Natural killer cell (primary cell): ENCODE measurements at regions not wholly inside any gene's neighbourhood (a gene's known extent, or its start where the extent isn't known, plus 50 kb on each side); places are given as distances from the start of the nearest gene placed in this dataset.

Source experiments
- ATAC-seq, 3 donors: fragments of 150-1000 bp in 2 of 3; fragments of 200-7000 bp in 1 of 3; cut with Tn5 transposase; 1 replicate in 1 of 3; 2 replicates in 2 of 3; pipeline ENCODE4 v1.10.0; 2021; ENCODE audit warnings: mild to moderate bottlenecking in 2 of 3, moderate library complexity in 2 of 3
- DNase-seq, 2 donors: peaks; one replicate each; pipeline versions ENCODE4 v3.0.0 to v3.0.0-alpha.2; 2013 to 2021; ENCODE audit warnings: mixed read lengths in 1 of 2
- H3K27ac ChIP-seq: one replicate; pipeline ENCODE4 v1.5.1; 2013; ENCODE audit warnings: mild to moderate bottlenecking, low read length
- H3K27me3 ChIP-seq: one replicate; pipeline ENCODE4 v1.6.1; 2013; ENCODE audit warnings: low read length; ENCODE audit not compliant: control insufficient read depth, insufficient read depth
- H3K36me3 ChIP-seq: one replicate; pipeline ENCODE4 v1.6.1; 2013; ENCODE audit warnings: low read length; ENCODE audit not compliant: control insufficient read depth, insufficient read depth
- H3K4me1 ChIP-seq: one replicate; pipeline ENCODE4 v1.6.1; 2013; ENCODE audit warnings: low read length; ENCODE audit not compliant: control insufficient read depth, insufficient read depth
- H3K4me3 ChIP-seq: one replicate; pipeline ENCODE4 v1.5.1; 2013; ENCODE audit warnings: low read length
- H3K9me3 ChIP-seq: one replicate; pipeline ENCODE4 v1.6.1; 2013; ENCODE audit warnings: low read length; ENCODE audit not compliant: control insufficient read depth, insufficient read depth
- H3K27ac Mint-ChIP-seq, 2 donors: one replicate each; pipeline ENCODE4 v1.8.0; 2022; ENCODE audit warnings: mild to moderate bottlenecking in 2 of 2, mixed read lengths in 2 of 2, moderate library complexity in 1 of 2
- H3K27me3 Mint-ChIP-seq, 2 donors: one replicate each; pipeline ENCODE4 v1.8.0; 2022; ENCODE audit warnings: low read depth in 2 of 2, mixed read lengths in 2 of 2
- H3K36me3 Mint-ChIP-seq: one replicate; pipeline ENCODE4 v1.8.0; 2022; ENCODE audit warnings: mixed read lengths
- H3K4me1 Mint-ChIP-seq, 2 donors: one replicate each; pipeline ENCODE4 v1.8.0; 2022; ENCODE audit warnings: mixed read lengths in 2 of 2
- H3K4me3 Mint-ChIP-seq: one replicate; pipeline ENCODE4 v1.8.0; 2022; ENCODE audit warnings: mild to moderate bottlenecking, moderate library complexity, mixed read lengths
- H3K9me3 Mint-ChIP-seq, 2 donors: one replicate each; pipeline ENCODE4 v1.8.0; 2022; ENCODE audit warnings: mixed read lengths in 2 of 2
- WGBS: methylation state at CpG from one replicate; pipeline ENCODE4 v1.1.7; 2013; ENCODE audit warnings: missing lambda C conversion rate; ENCODE audit not compliant: insufficient coverage; 5-methylcytosine and 5-hydroxymethylcytosine counted together
- intact Hi-C: fragments of 100-400 bp; cut with micrococcal nuclease; formaldehyde crosslinking; loops from one replicate; pipeline ENCODE4 v1.14.2; 2022
- TF ChIP-seq, protein P1 (sequence below): fragments of 200-600 bp; IDR thresholded peaks from one replicate; pipeline ENCODE4 v1.8.0; 2022; ENCODE audit warnings: antibody characterized with exemption

DNA sequence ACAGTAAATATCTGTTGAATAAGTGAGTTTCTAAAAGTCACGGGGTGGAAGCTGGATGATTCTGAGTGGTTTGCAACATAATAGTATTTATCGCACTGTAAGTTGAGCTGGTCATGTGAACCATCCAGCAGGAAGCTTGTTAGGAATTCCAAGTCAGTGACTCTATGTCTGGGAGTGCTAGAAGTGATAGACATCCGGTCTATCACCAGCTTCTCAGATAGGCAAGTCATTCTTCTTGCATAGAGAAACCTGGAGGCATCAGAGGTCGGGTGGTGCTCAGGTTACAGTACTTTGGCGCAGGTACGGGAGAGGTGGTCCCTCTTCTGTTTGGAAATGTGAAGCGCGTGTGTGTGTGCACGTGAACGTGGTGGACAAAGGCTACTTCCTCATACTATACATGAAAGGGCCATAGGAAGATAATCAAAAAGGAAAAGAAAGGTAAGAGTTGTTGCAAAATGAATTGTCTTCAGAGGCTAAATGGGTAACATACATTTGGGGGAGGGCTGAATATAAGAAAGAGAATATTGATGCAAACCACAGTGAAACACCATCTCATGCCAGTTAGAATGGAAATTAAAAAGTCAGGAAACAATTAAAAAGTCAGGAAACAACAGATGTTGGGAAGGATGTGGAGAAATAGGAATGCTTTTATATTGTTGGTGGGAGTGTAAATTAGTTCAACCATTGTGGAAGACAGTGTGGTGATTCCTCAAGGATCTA is 299.3 kb upstream of the ZFP64 start:
- ATAC-seq: no peak
- Mint-ChIP-seq H3K27me3 (peaks cover 25 to 37% of the 10 kb centered on the region in 2 donors), H3K36me3 (no peaks in the 10 kb centered on the region), H3K27ac (no peak overlapping the region), H3K4me3 (no peak overlapping the region), H3K4me1 (peaks cover 0 to 5% of the 10 kb centered on the region in 2 donors), H3K9me3 (peaks cover 0 to 2% of the 10 kb centered on the region in 2 donors)
- WGBS: 88% methylated on average over 6 of the region's 10 CpGs
- Histone ChIP-seq H3K4me3 (no peak overlapping the region), H3K36me3 (no peaks in the 10 kb centered on the region), H3K27ac (no peak overlapping the region), H3K4me1 (no peaks in the 10 kb centered on the region), H3K27me3 (no peaks in the 10 kb centered on the region), H3K9me3 (no peaks in the 10 kb centered on the region)
- intact Hi-C loops: no loop called here
- no peak for DNase-seq
- TF ChIP-seq, protein P1, sequence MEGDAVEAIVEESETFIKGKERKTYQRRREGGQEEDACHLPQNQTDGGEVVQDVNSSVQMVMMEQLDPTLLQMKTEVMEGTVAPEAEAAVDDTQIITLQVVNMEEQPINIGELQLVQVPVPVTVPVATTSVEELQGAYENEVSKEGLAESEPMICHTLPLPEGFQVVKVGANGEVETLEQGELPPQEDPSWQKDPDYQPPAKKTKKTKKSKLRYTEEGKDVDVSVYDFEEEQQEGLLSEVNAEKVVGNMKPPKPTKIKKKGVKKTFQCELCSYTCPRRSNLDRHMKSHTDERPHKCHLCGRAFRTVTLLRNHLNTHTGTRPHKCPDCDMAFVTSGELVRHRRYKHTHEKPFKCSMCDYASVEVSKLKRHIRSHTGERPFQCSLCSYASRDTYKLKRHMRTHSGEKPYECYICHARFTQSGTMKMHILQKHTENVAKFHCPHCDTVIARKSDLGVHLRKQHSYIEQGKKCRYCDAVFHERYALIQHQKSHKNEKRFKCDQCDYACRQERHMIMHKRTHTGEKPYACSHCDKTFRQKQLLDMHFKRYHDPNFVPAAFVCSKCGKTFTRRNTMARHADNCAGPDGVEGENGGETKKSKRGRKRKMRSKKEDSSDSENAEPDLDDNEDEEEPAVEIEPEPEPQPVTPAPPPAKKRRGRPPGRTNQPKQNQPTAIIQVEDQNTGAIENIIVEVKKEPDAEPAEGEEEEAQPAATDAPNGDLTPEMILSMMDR: no peak

DNA sequence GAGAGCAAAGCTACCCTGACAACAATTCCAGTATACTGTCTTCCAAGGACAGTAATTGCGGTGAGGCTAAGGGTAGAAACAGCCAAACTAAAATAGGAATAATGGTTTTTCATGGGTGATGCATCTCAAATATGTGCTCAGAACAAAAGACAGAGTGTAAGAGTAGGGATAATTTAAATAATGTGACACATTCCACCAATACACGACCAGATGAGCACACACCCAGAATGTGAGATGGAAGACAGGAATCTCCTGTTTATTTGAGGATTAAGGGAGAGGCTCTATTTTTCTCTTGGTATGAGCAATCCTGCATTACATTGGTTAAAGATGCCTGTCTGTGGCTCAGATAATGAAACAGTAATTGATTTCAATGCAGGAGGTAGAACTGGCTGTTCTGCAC is 292.9 kb upstream of the ZFP64 start:
- intact Hi-C loops: no loop called here
- Mint-ChIP-seq H3K4me1 (no peaks in the 10 kb centered on the region), H3K27me3 (peaks cover 8 to 20% of the 10 kb centered on the region in 2 donors), H3K36me3 (no peaks in the 10 kb centered on the region), H3K9me3 (no peaks in the 10 kb centered on the region), H3K27ac (no peak overlapping the region), H3K4me3 (no peak overlapping the region)
- H3K36me3 ChIP-seq: no peaks in the 10 kb centered on the region
- no peaks in the 10 kb centered on the region for H3K27me3 ChIP-seq
- WGBS: 100% methylated on average over 1 of the region's 2 CpGs
- no peak overlapping the region for H3K27ac ChIP-seq
- no peak for DNase-seq
- TF ChIP-seq, protein P1: no peak
- no peak for ATAC-seq
- no peak overlapping the region for H3K4me3 ChIP-seq
- no peaks in the 10 kb centered on the region for H3K4me1 ChIP-seq
- H3K9me3 ChIP-seq: no peaks in the 10 kb centered on the region

- DNase-seq: no peak
- ATAC-seq: no peak
- intact Hi-C loops: no loop called here
- Mint-ChIP-seq H3K4me3 (no peak overlapping the region), H3K36me3 (no peaks in the 10 kb centered on the region), H3K4me1 (no peaks in the 10 kb centered on the region), H3K27me3 (peaks cover 10 to 22% of the 10 kb centered on the region in 2 donors), H3K27ac (no peak overlapping the region), H3K9me3 (no peaks in the 10 kb centered on the region)
- Histone ChIP-seq H3K27me3 (no peaks in the 10 kb centered on the region), H3K9me3 (no peaks in the 10 kb centered on the region), H3K4me1 (no peaks in the 10 kb centered on the region), H3K27ac (no peak overlapping the region), H3K4me3 (no peak overlapping the region), H3K36me3 (no peaks in the 10 kb centered on the region)
- WGBS: no CpG with 5 or more reads among the region's 1 CpG
- TF ChIP-seq, protein P1: no peak
Observed at GRCh38 chr20:52483382-52483781, 291.8 kb upstream of the ZFP64 start.

- WGBS: 95% methylated on average over 5 of the region's 5 CpGs
- no peaks in the 10 kb centered on the region for H3K9me3 ChIP-seq
- Mint-ChIP-seq H3K9me3 (no peaks in the 10 kb centered on the region), H3K27me3 (peaks cover 10 to 22% of the 10 kb centered on the region in 2 donors), H3K4me3 (no peak overlapping the region), H3K27ac (no peak overlapping the region), H3K4me1 (no peaks in the 10 kb centered on the region), H3K36me3 (no peaks in the 10 kb centered on the region)
- no peak overlapping the region for H3K4me3 ChIP-seq
- H3K27me3 ChIP-seq: no peaks in the 10 kb centered on the region
- H3K27ac ChIP-seq: no peak overlapping the region
- no peaks in the 10 kb centered on the region for H3K36me3 ChIP-seq
- intact Hi-C loops: no loop called here
- DNase-seq (no peak), ATAC-seq (no peak)
- H3K4me1 ChIP-seq: no peaks in the 10 kb centered on the region
- TF ChIP-seq, protein P1: no peak
Observed at GRCh38 chr20:52482044-52482443, 290.5 kb upstream of the ZFP64 start.
